ENCODE measurements at regions not wholly inside any gene's neighbourhood (a gene's known extent, or its start where the extent isn't known, plus 50 kb on each side); places are given as distances from the start of the nearest gene placed in this dataset.
"Not testable (repeated sequence)": the region's sequence is repeated elsewhere in the genome, so short reads cannot be mapped to it uniquely, and the experiment has no call there.

DNA sequence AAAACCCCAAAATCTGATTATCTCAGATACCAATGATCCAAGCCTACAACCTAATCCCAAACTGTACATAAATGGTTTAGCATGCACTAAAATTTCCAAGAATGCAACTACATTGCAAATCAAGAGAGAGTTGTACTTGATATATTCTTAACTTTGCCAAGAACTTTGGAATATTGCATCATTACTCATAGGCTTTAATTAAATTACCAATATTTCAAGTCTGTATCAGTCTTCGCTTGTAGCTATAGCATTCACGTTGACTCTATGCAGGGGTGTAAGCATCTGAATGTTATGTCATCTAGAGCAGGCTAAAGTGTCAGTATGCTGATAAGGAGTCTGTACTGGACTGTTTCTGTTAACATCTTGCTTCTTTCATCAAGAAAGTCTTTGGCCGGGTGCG is 56.3 kb downstream of the FOXI3 start:
- no peak for DNase-seq (ENCODE audit: low spot score)

DNA sequence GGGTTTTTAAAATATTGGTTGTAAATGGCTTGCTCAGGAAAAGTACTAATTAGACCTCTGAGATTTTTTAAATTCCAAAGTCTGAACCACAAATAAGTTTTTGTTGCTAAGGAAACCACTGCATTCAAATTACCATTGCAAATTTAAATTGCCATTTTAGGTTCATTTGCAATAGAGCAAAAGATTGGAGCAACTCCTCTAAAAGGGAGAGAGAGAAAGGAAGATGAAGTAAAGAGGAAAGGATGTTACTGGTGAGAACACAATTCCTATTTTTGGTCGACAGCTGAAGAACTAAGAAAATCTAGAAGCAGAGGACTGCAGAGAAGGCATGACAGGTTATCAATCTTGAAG is 74.9 kb downstream of the FOXI3 start:
- no peak for DNase-seq (ENCODE audit: low spot score)

GRCh38 chr2:88372042-88372441 is 80.5 kb downstream of the FOXI3 start:
- no peak for DNase-seq (ENCODE audit: low spot score)

DNA sequence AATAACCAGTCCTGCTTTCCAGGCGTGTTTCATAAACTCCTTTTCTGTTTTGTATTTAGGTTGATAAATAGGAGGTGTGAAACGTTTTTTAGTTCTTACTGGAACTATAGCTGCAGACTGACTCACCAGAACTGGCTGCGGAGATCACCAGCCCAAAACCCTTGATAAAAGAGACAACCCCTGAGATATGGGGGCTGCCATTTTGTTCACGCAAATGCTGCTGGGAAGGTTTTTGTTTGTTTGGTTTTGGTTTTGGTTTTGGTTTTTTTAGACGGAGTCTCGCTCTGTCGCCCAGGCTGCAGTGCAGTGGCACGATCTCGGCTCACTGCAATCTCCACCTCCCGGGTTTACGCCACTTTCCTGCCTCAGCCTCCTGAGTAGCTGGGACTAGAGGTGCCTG is 87.1 kb downstream of the FOXI3 start:
- DNase-seq (ENCODE audit: low spot score) = not testable (repeated sequence)

- no peak for DNase-seq (ENCODE audit: low spot score)
These were observed 97.0 kb downstream of the FOXI3 start for GRCh38 chr2:88355486-88355885.

DNA sequence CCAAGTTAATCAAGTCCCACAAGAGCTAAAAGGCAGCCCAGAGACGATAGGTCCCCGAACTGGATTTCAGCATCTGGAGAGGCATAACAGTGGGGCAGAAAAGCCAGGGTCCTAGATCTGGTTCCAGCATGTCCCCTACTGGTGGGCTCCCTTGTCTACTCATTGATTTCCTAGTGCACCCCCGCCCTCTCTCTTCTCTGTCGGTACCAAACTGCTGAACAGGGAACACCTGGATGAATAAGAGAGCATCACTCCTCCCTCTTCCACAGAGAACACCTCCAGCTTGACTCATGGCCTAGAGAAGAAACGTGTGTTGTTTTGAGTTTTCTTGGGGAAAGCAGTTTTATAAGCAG is 101.3 kb downstream of the FOXI3 start:
- no peak for DNase-seq (ENCODE audit: low spot score)

- peak; percentile 66 for DNase-seq (ENCODE audit: low spot score)
These were observed 101.9 kb downstream of the FOXI3 start for GRCh38 chr2:88350331-88351248.

GRCh38 chr2:88345842-88346241 is 106.7 kb downstream of the FOXI3 start:
- no peak for DNase-seq (ENCODE audit: low spot score)

DNA sequence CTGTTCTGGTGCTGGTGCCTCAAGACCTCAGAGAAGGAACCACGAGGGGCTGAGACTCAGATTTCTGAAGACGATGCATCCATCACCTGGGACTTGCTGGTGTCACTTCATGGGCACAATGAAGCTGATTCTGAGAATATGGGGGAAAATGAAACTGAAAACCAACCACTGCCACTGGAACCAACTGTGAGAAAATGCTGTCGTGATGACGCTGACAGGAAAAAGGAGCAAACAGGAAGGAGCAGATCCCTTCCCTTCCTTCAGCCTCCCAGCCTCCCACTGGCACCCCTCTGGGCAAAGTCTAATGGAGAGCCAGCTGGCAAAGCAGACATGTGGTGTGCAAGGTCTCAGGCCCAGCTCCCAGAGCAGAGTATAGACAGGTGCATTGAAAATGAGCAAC is 109.7 kb downstream of the FOXI3 start:
- DNase-seq (ENCODE audit: low spot score) = peak; percentile 4

- no peak for DNase-seq (ENCODE audit: low spot score)
These were observed 118.1 kb downstream of the FOXI3 start for GRCh38 chr2:88334418-88334817.

DNA sequence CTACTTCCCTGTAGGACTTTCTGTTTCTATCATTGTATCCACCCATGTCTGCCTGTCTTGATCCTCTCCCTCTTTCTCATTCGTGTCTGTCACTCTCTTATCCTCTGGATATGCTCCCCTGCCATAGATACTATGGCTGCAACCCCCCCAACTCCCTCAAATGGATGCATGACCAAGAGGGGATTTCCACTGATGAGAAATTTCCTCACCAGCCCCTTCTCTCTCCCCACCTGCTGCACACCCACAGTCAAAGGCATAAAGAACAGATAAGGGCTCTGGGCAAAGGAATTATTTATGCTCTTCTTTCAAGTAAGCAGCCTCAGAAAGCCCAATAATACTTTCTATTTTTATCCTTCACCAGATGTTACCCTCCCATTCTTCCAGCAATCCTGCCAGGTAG is 121.3 kb downstream of the FOXI3 start:
- no peak for DNase-seq (ENCODE audit: low spot score)

- DNase-seq (ENCODE audit: low spot score) = no peak
These were observed 122.5 kb downstream of the FOXI3 start for GRCh38 chr2:88329815-88330603.

DNA sequence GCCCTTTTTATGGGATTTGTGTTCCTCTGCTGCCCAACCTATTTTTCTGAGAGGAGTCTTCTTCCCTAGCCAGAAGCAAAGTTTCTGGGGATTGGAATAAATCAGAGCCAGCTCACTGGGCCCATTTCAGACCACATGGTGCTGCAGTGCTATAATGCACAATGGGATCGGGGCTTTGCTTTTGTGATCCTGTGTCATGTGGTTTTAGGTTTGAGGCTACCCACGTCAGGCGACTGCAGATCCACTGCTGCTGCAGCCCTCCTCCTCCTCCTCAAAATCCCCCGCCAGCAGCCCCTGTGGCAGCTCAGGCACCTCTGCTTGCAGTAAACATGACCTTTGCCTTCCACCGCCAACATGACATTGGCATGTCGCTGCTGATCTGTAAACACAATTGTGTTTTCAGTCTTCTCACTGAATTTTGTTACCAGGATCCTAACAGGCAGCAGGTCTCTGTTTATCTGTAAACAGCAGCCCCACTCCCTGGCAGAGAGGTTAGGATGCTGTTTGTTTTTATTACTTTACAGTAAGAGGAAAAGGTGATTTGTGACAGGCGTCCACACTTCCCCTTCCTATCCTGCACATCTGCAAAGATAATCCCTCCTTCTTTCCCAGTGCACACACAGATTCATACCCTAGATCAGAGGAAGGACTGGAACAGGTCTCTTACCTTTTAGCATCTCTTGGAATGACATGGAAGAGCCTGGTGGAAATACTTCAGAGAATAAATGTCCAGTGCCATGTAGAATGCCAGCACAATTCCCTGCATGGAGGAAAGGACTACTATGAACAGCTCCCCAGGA is 130.8 kb downstream of the FOXI3 start:
- no peak for DNase-seq (ENCODE audit: low spot score)

DNA sequence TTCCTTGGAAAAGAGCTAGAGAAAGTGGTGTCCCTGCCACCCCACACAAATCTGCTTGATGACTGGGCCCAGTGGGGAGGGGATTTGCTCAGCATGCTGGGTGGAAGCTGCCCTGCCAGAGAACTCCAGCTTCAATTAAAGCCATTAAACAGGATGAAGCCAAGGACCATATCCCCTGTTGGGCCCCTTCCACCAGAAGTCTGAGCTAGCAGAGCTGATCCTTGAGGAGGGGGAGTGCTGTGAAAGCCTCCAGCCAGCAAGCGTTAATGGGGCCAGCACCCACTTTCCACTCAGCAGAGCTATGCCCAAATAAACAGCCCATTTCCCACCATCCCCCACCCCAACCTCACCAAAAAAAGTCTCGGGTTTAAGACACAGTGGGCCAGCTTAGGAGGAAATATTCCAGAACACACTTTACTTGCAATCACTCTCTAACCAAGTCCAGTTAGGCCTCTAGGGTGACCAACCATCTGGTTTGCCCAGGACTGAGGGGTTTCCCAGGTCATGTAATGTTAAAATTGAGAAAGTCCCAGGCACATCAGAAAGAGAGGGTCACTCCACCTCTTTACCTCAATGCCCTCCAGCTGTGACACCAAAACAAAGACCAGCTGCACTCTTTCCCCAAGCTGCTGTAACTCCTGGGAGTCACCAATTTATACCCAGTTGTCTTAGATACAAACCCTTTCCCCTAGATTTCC is 132.3 kb downstream of the FOXI3 start:
- DNase-seq (ENCODE audit: low spot score) = no peak

- no peak for DNase-seq (ENCODE audit: low spot score)
These were observed 133.6 kb downstream of the FOXI3 start for GRCh38 chr2:88318956-88319330.

GRCh38 chr2:88318071-88318955 is 134.2 kb downstream of the FOXI3 start:
- DNase-seq (ENCODE audit: low spot score) = no peak

GRCh38 chr2:88310787-88311186 is 140.6 kb downstream of the THNSL2 start:
- no peak for DNase-seq (ENCODE audit: low spot score)

DNA sequence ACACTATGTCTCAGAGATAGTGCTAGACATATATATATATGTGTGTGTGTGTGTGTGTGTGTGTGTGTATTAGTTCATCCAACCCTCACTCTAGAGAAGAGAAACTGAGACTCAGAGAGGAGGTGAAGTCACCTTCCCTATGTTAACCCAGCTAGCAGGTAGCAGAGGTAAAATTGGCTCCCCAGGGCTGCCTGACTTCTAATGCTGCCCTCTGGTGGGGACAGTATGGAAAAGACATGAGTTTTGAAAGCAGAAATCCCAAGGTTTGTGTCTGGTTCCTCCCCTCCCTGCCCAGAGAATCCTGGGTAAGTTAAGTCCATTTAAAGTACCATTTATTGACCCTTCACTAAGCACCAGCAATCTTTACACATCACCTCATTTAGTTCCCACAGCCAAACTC is 137.7 kb downstream of the THNSL2 start:
- DNase-seq (ENCODE audit: low spot score) = peak; percentile 14

GRCh38 chr2:88303865-88304264 is 133.7 kb downstream of the THNSL2 start:
- DNase-seq (ENCODE audit: low spot score) = no peak

GRCh38 chr2:88296247-88296646 is 126.1 kb downstream of the THNSL2 start:
- DNase-seq (ENCODE audit: low spot score) = no peak
